Skeletal muscle tissue (tissue), 3 donors: ENCODE measurements at regions not wholly inside any gene's neighbourhood (a gene's known extent, or its start where the extent isn't known, plus 50 kb on each side); places are given as distances from the start of the nearest gene placed in this dataset.

Source experiments
- H3K27ac ChIP-seq: one replicate; pipeline ENCODE4 v1.7.0; 2013; ENCODE audit warnings: mild to moderate bottlenecking, low read depth, low read length, inconsistent platforms
- H3K27me3 ChIP-seq, 3 donors: one replicate each; pipeline ENCODE4 v1.7.0; 2013; ENCODE audit warnings: low read length in 3 of 3; ENCODE audit not compliant: control insufficient read depth in 3 of 3, insufficient read depth in 3 of 3
- H3K36me3 ChIP-seq, 3 donors: one replicate each; pipeline ENCODE4 v1.7.0; 2013; ENCODE audit warnings: low read length in 3 of 3; ENCODE audit not compliant: control insufficient read depth in 3 of 3, insufficient read depth in 3 of 3
- H3K4me1 ChIP-seq, 3 donors: one replicate each; pipeline ENCODE4 v1.7.0; 2013; ENCODE audit warnings: low read length in 3 of 3, mild to moderate bottlenecking in 3 of 3; ENCODE audit not compliant: control insufficient read depth in 3 of 3, insufficient read depth in 3 of 3
- H3K4me3 ChIP-seq, 3 donors: one replicate each; pipeline ENCODE4 v1.7.0; 2013; ENCODE audit warnings: low read length in 3 of 3
- H3K9ac ChIP-seq, 3 donors: one replicate each; pipeline ENCODE4 v1.7.0; 2013; ENCODE audit warnings: low read length in 3 of 3, mild to moderate bottlenecking in 3 of 3, moderate library complexity in 2 of 3, low read depth in 1 of 3
- H3K9me3 ChIP-seq, 3 donors: one replicate each; pipeline ENCODE4 v1.7.0; 2013; ENCODE audit warnings: low read length in 3 of 3; ENCODE audit not compliant: control insufficient read depth in 3 of 3
- donor health status: Osteomylitis.

DNA sequence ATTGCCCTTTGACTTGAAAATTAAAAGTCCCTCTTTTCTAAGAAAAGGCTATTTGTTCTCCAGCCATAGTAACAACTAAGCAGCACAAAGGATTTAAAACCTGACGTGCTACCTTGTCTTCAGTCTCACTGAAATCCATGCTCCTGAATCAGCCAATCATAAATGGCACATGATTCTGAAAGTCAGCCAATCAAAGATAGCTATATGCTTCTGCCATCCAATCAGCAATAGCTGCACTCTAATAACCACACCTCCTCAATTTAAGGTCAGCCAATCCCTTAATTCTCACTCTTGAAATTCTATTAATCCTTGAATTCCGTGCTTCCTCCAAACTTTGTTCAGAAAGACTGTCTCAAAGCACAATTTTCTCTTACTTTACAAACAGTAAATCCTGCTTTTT, 53.5 kb upstream of the ACAN start:
- H3K4me1 ChIP-seq: no peaks in the 10 kb centered on the region
- H3K27me3 ChIP-seq: peaks cover 0 to 2% (median 0%) of the 10 kb centered on the region in 3 donors
- H3K4me3 ChIP-seq: no peak overlapping the region
- H3K36me3 ChIP-seq: no peaks in the 10 kb centered on the region
- H3K9ac ChIP-seq: no peak overlapping the region
- H3K9me3 ChIP-seq: no peaks in the 10 kb centered on the region
- H3K27ac ChIP-seq: no peak overlapping the region

DNA sequence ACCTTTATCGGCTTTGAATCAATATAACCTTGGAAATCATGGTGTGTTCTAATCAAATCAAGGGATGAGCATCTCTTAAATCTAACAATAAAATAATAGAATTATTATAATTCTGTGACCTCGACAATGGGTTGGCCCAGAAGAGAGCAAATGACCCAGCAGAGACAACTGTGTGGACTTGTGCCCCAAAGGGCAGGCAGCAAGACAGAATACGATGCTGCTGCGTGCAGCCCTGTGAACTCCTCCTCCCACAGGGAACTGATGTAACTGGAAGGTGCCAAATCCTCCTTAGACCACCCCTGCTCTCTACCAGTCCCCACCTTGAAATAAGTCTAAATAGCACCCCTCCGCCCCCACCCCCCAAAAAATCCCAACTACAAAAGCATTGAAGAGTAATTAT, 50.7 kb upstream of the ACAN start:
- Histone ChIP-seq H3K9ac (no peak overlapping the region), H3K36me3 (no peaks in the 10 kb centered on the region), H3K4me1 (no peaks in the 10 kb centered on the region), H3K4me3 (no peak overlapping the region), H3K27ac (no peak overlapping the region), H3K27me3 (no peaks in the 10 kb centered on the region), H3K9me3 (no peaks in the 10 kb centered on the region)

DNA sequence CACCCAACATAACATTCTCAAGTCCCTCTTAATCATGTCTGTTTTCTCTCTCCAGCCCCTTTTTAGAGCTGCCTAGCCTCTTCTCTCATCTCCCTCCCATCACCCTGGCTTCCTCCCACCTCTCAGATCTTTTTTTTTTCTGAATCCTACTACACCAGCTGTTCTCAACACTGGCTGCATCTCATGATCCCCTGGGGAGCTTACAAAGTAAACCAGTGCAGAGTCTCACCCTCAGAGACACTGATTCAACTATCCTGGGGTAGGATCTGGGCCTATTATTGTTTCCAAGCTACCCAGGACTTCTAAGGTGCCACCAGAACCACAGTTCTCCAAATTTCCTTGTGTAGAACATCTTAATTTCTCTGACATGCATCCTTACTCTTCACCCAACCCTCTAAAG, 50.3 kb upstream of the ACAN start:
- Histone ChIP-seq H3K27ac (no peak overlapping the region), H3K36me3 (no peaks in the 10 kb centered on the region), H3K4me1 (no peaks in the 10 kb centered on the region), H3K9me3 (no peaks in the 10 kb centered on the region), H3K9ac (no peak overlapping the region), H3K27me3 (no peaks in the 10 kb centered on the region), H3K4me3 (no peak overlapping the region)
